ENCODE measurements at regions not wholly inside any gene's neighbourhood (a gene's known extent, or its start where the extent isn't known, plus 50 kb on each side); places are given as distances from the start of the nearest gene placed in this dataset.

DNA sequence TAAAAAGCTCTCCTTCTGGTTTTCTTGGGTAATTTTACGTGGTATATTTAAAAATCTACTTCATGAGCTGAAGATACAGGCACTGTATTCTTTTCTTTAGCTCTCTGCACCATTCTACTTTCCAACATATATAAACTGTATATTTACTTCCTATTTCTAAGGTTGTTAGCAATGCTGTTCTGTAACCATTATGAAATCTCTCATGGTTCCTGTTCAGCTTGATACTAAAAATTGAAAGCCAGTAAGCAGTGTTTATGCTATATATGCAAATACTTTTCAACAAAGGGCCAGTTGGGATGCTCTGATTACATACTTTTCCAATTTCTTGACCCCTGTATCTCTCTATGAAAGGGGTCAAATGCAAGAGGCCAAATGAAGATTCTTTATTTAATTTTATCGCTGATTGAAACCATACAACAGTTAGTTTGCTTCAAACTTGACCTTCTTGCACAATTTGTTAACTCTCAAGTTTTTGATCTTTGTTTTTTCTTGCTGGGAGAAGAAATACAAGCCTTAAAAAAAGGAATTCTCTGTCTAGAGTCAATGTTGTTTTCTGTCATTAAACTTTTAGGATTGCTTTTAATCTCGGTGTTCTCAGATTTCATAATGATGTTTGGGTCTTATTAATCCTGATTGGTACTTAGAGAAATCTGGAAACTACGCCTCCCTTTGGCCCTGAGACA is 223.2 kb downstream of the PRL start:
- Mint-ChIP-seq H3K9me3 (peaks cover 4 to 6% of the 10 kb centered on the region in 2 donors), H3K4me3 (no peak overlapping the region), H3K27me3 (no peaks in the 10 kb centered on the region), H3K36me3 (ENCODE audit: insufficient read depth) (no peaks in the 10 kb centered on the region), H3K27ac (no peak overlapping the region), H3K4me1 (ENCODE audit: low read depth in 2 of 2) (no peaks in the 10 kb centered on the region)
- ATAC-seq (replicated peaks) (no peak), DNase-seq (no peak)

DNA sequence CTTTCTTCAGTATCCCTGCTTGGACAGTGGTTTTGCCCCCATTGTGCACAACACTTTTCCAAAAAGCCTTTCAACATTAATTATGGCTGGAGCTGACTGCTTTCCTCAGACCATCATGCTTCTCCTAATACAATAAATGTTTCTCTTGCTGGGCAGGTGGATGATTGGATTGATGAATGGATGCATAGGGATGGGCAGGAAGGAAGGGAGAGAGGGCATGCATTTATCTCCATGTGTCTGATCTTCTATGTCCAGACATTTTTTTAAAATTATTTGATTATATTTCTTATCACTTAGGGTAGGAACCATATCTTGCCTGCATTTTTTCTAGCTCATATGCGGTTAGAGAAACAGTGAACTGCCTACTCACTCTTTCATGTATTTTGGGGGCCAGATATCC is 218.5 kb downstream of the PRL start:
- ATAC-seq (replicated peaks): no peak
- Mint-ChIP-seq H3K36me3 (ENCODE audit: insufficient read depth) (no peaks in the 10 kb centered on the region), H3K27ac (no peak overlapping the region), H3K4me3 (no peak overlapping the region), H3K4me1 (ENCODE audit: low read depth in 2 of 2) (no peaks in the 10 kb centered on the region), H3K27me3 (no peaks in the 10 kb centered on the region), H3K9me3 (peaks cover 3 to 6% of the 10 kb centered on the region in 2 donors)
- no peak for DNase-seq

DNA sequence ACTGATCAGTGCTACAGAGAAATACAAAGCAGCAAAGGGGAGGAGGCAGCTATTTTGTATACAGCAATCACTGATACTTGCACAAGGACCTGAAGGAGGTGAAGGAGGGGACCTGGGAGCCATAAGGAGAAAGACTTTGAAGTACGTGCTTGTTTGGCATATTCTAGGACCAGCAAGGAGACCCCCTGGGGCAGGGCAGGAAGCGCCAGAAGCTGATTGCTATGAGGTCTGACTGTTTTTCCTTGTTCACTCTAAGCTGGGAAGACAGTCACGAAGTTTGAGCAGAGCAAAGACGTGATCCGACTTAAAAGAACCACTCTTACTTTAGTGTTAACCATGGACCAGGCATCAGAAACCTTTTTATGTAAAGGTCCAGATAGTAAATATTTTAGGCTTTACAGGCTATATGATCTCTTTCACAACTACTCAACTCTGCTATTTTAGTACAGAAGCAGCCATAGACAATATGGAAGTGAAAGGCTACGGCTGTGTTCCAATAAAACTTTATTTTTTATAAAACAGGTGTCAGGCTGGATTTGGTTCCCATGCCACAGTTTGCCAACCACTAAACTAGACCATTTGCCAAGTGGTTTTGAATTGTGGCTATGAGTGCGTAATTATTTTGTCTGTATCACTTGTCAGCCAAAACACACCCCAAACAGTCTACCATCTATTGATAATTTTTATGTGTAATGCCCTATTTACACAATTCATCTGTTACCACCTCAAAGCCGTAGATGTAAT is 217.9 kb downstream of the PRL start:
- Mint-ChIP-seq H3K27ac (no peak overlapping the region), H3K27me3 (no peaks in the 10 kb centered on the region), H3K4me3 (no peak overlapping the region), H3K4me1 (ENCODE audit: low read depth in 2 of 2) (no peaks in the 10 kb centered on the region), H3K36me3 (ENCODE audit: insufficient read depth) (no peaks in the 10 kb centered on the region), H3K9me3 (peaks cover 3 to 6% of the 10 kb centered on the region in 2 donors)
- DNase-seq (no peak), ATAC-seq (replicated peaks) (no peak)

DNA sequence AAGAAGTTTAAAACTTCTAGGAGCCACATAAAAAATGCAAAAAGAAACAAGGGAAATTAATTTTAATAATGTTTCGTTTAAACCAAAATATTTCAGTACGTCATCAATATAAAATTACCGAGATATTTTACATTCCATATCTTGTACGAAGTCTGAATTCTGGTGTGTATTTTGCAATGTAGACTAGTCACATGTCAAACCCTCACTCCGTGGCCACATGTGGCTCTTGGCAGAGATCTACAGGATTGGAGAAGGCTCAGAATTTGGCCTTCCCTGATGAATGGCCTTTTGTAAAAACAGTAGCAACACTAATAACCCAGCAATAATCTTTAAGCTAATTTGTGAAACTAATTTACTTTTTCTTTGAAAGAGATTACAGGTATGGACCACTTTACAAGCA is 217.1 kb downstream of the PRL start:
- DNase-seq: no peak
- Mint-ChIP-seq H3K9me3 (no peaks in the 10 kb centered on the region), H3K4me3 (no peak overlapping the region), H3K27me3 (no peaks in the 10 kb centered on the region), H3K4me1 (ENCODE audit: low read depth in 2 of 2) (no peaks in the 10 kb centered on the region), H3K36me3 (ENCODE audit: insufficient read depth) (no peaks in the 10 kb centered on the region), H3K27ac (no peak overlapping the region)
- ATAC-seq (replicated peaks): no peak

DNA sequence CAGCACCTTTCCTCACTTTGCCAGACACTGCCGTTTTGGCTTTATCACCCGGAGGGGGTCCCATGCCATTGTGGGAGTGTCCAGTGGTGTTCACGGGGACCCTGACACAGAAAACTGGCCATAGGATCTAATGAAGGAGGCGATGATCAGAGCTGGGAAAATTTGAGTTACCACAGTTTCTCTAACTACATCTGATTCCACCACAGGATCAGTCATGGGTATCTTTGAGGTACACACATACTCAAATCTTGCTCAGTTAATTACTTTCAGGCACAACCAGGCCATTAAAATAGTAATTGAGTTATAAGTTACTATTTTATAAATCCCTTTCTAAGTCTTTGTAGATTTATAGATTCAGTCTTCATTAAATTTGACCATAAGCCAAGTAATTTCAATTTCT is 215.1 kb downstream of the PRL start:
- ATAC-seq (replicated peaks) (no peak), DNase-seq (no peak)
- H3K36me3 Mint-ChIP-seq (ENCODE audit: insufficient read depth): no peaks in the 10 kb centered on the region
- H3K27me3 Mint-ChIP-seq: no peaks in the 10 kb centered on the region
- H3K4me1 Mint-ChIP-seq (ENCODE audit: low read depth in 2 of 2): no peaks in the 10 kb centered on the region
- H3K9me3 Mint-ChIP-seq: peaks cover 1 to 15% of the 10 kb centered on the region in 2 donors
- no peak overlapping the region for H3K4me3 Mint-ChIP-seq
- no peak overlapping the region for H3K27ac Mint-ChIP-seq

DNA sequence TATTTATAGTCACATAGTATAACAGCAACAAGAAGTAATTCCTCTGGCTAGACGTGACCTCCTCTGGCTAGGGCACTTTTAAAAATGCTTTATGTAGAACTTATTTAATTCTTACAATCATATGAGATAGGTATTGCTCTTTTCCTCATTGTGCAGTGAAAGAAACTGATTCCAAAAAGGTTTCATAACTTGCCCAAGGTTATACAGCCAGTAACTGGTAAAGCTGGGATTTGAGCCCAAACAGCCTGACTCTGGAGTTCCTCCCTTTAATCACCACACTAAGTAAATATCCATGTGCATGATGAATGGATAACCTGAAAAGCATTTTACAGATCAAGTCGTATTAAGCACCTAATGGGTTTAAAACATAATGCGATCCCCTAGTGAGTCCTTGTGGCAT is 214.6 kb downstream of the PRL start:
- ATAC-seq (replicated peaks): no peak
- no peaks in the 10 kb centered on the region for H3K4me1 Mint-ChIP-seq (ENCODE audit: low read depth in 2 of 2)
- no peak overlapping the region for H3K27ac Mint-ChIP-seq
- no peaks in the 10 kb centered on the region for H3K27me3 Mint-ChIP-seq
- H3K4me3 Mint-ChIP-seq: no peak overlapping the region
- DNase-seq: no peak
- no peaks in the 10 kb centered on the region for H3K36me3 Mint-ChIP-seq (ENCODE audit: insufficient read depth)
- peaks cover 1 to 15% of the 10 kb centered on the region in 2 donors for H3K9me3 Mint-ChIP-seq

DNA sequence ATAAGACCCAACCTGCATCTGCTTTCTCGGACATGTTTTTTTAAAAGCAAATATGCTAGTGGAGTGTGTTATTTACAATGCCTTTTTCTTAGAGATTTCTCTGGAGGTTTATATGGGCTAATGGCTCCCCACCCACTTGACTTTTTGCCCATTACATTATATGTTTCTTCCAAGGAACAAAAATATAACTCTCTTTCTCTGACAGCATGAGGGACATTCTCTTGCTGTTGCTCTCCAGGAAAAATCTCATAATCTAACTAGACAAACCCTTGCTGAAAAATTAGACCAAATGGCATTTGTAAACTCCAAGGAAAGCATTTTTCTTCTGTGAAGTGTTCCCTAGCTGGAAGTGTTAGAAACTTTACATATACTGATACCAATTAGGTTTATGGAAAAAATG is 213.7 kb downstream of the PRL start:
- Mint-ChIP-seq H3K4me1 (ENCODE audit: low read depth in 2 of 2) (no peaks in the 10 kb centered on the region), H3K4me3 (no peak overlapping the region), H3K36me3 (ENCODE audit: insufficient read depth) (no peaks in the 10 kb centered on the region), H3K9me3 (peaks cover 1 to 15% of the 10 kb centered on the region in 2 donors), H3K27me3 (no peaks in the 10 kb centered on the region), H3K27ac (no peak overlapping the region)
- ATAC-seq (replicated peaks) (no peak), DNase-seq (no peak)

DNA sequence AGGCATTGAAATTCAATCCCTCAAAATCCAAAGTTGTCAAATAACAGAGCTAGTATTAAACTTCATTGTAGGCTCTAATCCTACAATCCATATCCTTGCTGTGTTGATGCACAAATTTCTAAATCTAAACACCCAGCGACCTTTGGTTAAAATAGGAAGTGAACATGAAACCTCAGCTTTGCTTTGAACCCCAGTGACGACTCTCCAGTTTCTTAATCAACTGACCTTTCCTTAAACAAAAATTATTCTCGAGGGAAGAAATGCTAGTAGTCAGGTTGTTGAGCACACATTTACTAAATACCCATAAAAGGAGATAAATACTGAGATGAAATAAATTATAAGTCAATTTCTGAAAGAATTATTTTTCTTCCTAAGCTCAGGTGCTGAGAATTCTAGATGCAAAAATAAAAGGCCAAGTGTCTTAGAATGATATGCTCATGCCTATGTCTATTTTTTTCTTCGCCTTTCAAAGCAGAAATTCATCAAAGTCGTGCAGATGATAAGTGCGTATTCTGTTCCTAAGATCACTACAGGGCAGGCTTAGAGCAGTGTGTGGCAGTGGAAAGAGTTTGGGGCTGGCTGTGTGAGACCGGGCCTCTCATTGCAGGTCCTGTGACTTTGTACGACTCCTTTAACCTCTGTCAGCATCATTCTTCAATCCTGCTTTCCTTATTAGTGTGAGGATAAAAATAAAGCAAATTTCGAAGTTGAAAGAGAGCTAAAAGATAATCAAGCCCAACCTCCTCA is 208.7 kb downstream of the PRL start:
- Mint-ChIP-seq H3K4me1 (ENCODE audit: low read depth in 2 of 2) (no peaks in the 10 kb centered on the region), H3K4me3 (no peak overlapping the region)

DNA sequence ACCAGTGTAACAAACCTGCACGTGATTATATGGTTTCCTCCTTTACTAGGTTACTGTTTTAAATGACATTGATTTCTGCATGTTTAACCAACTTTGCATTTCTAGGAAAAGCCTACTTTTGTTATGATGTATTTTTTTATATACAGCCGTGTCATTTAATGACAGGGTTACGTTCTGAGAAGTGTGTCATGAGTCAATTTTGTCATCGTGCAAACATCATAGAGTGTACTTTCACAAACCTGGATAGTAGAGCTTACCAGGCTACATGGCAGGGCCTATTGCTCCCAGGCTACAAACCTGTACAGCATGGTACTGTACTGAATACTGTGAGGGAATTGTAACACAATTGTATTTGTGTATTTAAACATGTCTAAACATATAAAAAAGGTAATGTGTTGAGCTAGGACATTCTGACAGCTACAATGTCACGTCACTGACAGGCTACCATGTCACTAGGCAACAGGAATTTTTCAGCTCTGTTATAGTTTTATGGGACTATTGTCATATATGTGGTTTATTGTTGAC is 205.3 kb downstream of the PRL start:
- H3K27me3 Mint-ChIP-seq: no peaks in the 10 kb centered on the region
- no peaks in the 10 kb centered on the region for H3K36me3 Mint-ChIP-seq (ENCODE audit: insufficient read depth)
- H3K27ac Mint-ChIP-seq: no peak overlapping the region
- DNase-seq (no peak), ATAC-seq (replicated peaks) (no peak)
- H3K4me1 Mint-ChIP-seq (ENCODE audit: low read depth in 2 of 2): no peaks in the 10 kb centered on the region
- no peak overlapping the region for H3K4me3 Mint-ChIP-seq
- H3K9me3 Mint-ChIP-seq: peaks cover 0 to 4% of the 10 kb centered on the region in 2 donors

More for the DNA sequence above, 208.7 kb downstream of the PRL start:
- H3K36me3 Mint-ChIP-seq (ENCODE audit: insufficient read depth): no peaks in the 10 kb centered on the region
- H3K9me3 Mint-ChIP-seq: peaks cover 3 to 15% of the 10 kb centered on the region in 2 donors
- H3K27ac Mint-ChIP-seq: no peak overlapping the region
- no peaks in the 10 kb centered on the region for H3K27me3 Mint-ChIP-seq
- no peak for ATAC-seq (replicated peaks)
- DNase-seq: no peak

DNA sequence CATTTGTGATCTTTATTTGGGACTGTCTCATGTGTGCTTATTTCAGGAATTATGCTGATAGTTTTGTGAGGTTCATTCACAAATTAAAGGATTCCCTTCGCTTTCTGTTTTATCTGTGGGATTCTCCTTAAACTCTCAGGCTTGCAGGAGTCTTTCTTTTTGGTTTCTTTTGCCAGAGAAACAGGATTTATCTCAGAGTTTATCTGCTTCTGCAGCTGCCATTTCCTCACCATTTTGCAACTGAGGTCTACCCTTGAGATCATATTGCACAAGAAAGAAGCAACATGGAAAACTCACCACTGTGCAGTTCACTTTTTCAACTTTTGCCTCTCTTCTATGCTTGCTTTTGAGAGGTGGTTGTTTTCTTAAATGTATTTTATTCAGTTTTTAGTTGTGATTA is 201.0 kb downstream of the PRL start:
- Mint-ChIP-seq H3K36me3 (ENCODE audit: insufficient read depth) (no peaks in the 10 kb centered on the region), H3K4me1 (ENCODE audit: low read depth in 2 of 2) (no peaks in the 10 kb centered on the region), H3K4me3 (no peak overlapping the region), H3K9me3 (peaks cover 0 to 4% of the 10 kb centered on the region in 2 donors), H3K27me3 (no peaks in the 10 kb centered on the region), H3K27ac (no peak overlapping the region)
- ATAC-seq (replicated peaks) (no peak), DNase-seq (no peak)

DNA sequence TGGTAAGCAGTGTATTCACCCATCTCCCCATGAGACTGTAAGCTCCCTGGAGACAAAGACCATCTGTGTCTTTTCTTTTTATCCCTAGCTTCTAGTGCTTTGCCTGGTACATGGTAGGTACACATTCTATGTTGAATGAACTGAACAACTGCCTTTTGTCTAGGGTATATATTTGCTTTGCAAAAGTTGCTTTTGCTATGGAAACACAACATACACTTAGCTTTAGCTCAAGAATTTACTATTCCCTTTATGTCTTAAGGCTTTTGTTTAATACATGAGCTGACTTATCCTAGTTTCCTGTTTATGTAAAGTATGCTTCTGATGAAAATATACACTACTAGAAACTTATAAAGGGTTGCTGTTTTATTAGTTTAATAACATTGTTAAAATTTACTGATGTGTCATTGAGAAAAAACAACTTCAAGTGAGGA is 198.2 kb downstream of the PRL start:
- Mint-ChIP-seq H3K36me3 (ENCODE audit: insufficient read depth) (no peaks in the 10 kb centered on the region), H3K27ac (no peak overlapping the region), H3K9me3 (peaks cover 0 to 3% of the 10 kb centered on the region in 2 donors), H3K4me3 (no peak overlapping the region), H3K4me1 (ENCODE audit: low read depth in 2 of 2) (no peaks in the 10 kb centered on the region), H3K27me3 (no peaks in the 10 kb centered on the region)
- no peak for ATAC-seq (replicated peaks)
- DNase-seq: no peak

DNA sequence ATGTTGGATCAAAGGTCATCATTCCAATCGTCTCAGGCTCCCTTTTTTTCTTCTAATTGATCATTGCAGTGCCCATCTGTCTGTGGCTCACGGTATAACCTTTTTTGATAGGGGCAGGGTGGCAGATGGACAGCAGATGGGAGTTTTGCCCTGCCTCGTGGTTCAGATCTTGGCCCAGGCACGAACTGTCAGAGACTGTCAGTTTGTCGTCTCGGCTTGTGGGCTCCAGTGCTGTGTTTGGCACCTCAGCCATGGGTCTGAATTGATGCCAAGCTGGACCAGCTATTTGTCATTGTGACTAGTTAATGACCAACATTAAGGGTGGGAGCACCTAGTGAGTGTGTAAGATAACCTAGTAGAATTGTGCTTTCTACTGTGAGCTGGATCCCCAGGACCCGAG is 197.6 kb downstream of the PRL start:
- Mint-ChIP-seq H3K27me3 (no peaks in the 10 kb centered on the region), H3K4me1 (ENCODE audit: low read depth in 2 of 2) (no peaks in the 10 kb centered on the region), H3K4me3 (no peak overlapping the region), H3K36me3 (ENCODE audit: insufficient read depth) (no peaks in the 10 kb centered on the region), H3K9me3 (peaks cover 0 to under 1% of the 10 kb centered on the region in 2 donors), H3K27ac (no peak overlapping the region)
- DNase-seq (no peak), ATAC-seq (replicated peaks) (no peak)

DNA sequence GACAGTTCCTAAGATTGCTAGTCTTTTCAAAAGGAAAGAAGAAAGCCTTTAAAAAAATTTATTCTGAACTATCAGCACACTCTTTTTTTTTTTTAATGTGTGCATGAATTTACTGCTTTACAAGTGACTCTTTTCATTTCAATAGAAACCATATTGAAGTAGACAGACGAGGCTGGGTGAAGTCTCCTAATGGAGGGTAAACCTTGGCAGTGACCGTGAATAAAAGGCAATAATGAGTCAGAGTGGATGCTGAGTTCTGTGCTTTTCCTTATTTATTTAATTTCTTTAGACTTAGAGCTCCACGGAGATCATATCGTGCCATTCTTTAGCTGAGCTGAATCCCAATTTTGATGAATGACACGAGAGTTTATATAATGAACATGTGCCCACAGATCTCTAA is 196.9 kb downstream of the PRL start:
- Mint-ChIP-seq H3K27ac (no peak overlapping the region), H3K4me1 (ENCODE audit: low read depth in 2 of 2) (no peaks in the 10 kb centered on the region), H3K9me3 (peaks cover 4 to 7% of the 10 kb centered on the region in 2 donors), H3K27me3 (no peaks in the 10 kb centered on the region), H3K4me3 (no peak overlapping the region), H3K36me3 (ENCODE audit: insufficient read depth) (no peaks in the 10 kb centered on the region)
- ATAC-seq (replicated peaks): no peak
- no peak for DNase-seq
